Right lobe of liver (tissue), 6 donors: ENCODE measurements at regions not wholly inside any gene's neighbourhood (a gene's known extent, or its start where the extent isn't known, plus 50 kb on each side); places are given as distances from the start of the nearest gene placed in this dataset.

Experiments
- ATAC-seq, 4 donors: fragments of 200-7000 bp; cut with Tn5 transposase; one replicate each; pipeline ENCODE4 v1.9.1; 2020; ENCODE audit warnings: mild to moderate bottlenecking in 4 of 4, moderate library complexity in 4 of 4
- DNase-seq, 3 donors: peaks; one replicate each; pipeline ENCODE4 v3.0.0-alpha.2; 2020
- H3K27ac ChIP-seq, 3 donors: fragments of 200-600 bp; one replicate each; pipeline ENCODE4 v1.8.0; 2022
- H3K27me3 ChIP-seq, 2 donors: fragments of 200-600 bp; one replicate each; pipeline ENCODE4 v1.8.0; 2022
- H3K36me3 ChIP-seq, 4 donors: fragments of 200-600 bp; sonication (generic) in 1 of 4; one replicate each; pipeline versions ENCODE4 v1.5.1 to v1.8.0; 2017 to 2022; ENCODE audit warnings: control low read depth in 1 of 4
- H3K4me1 ChIP-seq, 4 donors: fragments of 200-600 bp; sonication (generic) in 1 of 4; one replicate each; pipeline versions ENCODE4 v1.5.1 to v1.8.0; 2017 to 2022; ENCODE audit warnings: control low read depth in 1 of 4
- H3K4me3 ChIP-seq, 3 donors: fragments of 200-600 bp; one replicate each; pipeline ENCODE4 v1.8.0; 2022
- H3K9me3 ChIP-seq, 4 donors: fragments of 200-600 bp; sonication (generic) in 1 of 4; one replicate each; pipeline versions ENCODE4 v1.5.1 to v1.8.0; 2017 to 2022; ENCODE audit warnings: control low read depth in 1 of 4
- CTCF ChIP-seq, 4 donors: fragments of 200-600 bp in 3 of 4; fragments of 450-650 bp in 1 of 4; IDR thresholded peaks; one replicate each; pipeline versions ENCODE4 v1.5.1 to v1.8.0; 2016 to 2022; ENCODE audit warnings: antibody characterized with exemption in 4 of 4, mild to moderate bottlenecking in 2 of 4
- POLR2A ChIP-seq: fragments of 450-650 bp; IDR thresholded peaks from one replicate; pipeline ENCODE4 v1.6.1; 2017; ENCODE audit warnings: antibody characterized with exemption, mild to moderate bottlenecking
- WGBS: methylation state at CpG from one replicate; pipeline ENCODE4 v1.1.6; 2018; ENCODE audit warnings: low coverage, low lambda C conversion rate; ENCODE audit not compliant: insufficient coverage; ENCODE audit errors: missing lambda C conversion rate; 5-methylcytosine and 5-hydroxymethylcytosine counted together
- intact Hi-C, 2 donors: fragments of 100-400 bp; cut with DNase I; formaldehyde crosslinking; loops; one replicate each; pipeline versions ENCODE4 v1.11.2 to v1.14.1; 2022
- donor health status: DM: no; HTN: yes; CAD: no.
- donor health status: DM: no; HTN: no; CAD: no.
- donor health status: DM: no; HTN: no; CAD: no.
- donor health status: DM: no; HTN: yes; CAD: no.
- donor health status: DM: no; HTN: yes; CAD: no.

GRCh38 chr7:42831006-42831717 lies 80.7 kb downstream of the C7orf25 start:
- TF ChIP-seq POLR2A (no peak), CTCF (IDR thresholded peaks at IDR 0.05) (no peak)
- Histone ChIP-seq H3K9me3 (no peaks in the 10 kb centered on the region), H3K36me3 (no peaks in the 10 kb centered on the region), H3K4me1 (no peaks in the 10 kb centered on the region), H3K27ac (no peak overlapping the region), H3K4me3 (no peak overlapping the region), H3K27me3 (no peaks in the 10 kb centered on the region)
- ATAC-seq (no peak), DNase-seq (no peak)
- intact Hi-C loops: no loop called here
- WGBS: 40% methylated on average over 6 of the region's 6 CpGs

- WGBS: 92% methylated on average over 1 of the region's 1 CpG
- TF ChIP-seq CTCF (IDR thresholded peaks at IDR 0.05) (no peak), POLR2A (no peak)
- ATAC-seq: no peak
- no peak overlapping the region for H3K27ac ChIP-seq
- no peak overlapping the region for H3K4me3 ChIP-seq
- no peaks in the 10 kb centered on the region for H3K27me3 ChIP-seq
- intact Hi-C loops: no loop called here
- H3K9me3 ChIP-seq: no peaks in the 10 kb centered on the region
- DNase-seq: no peak
- H3K4me1 ChIP-seq: no peaks in the 10 kb centered on the region
- no peaks in the 10 kb centered on the region for H3K36me3 ChIP-seq
Observed at GRCh38 chr7:42812779-42813178, 99.1 kb downstream of the C7orf25 start.

GRCh38 chr7:42805601-42806000 lies 106.3 kb downstream of the C7orf25 start:
- no peak for DNase-seq
- WGBS: no CpG with 5 or more reads among the region's 2 CpGs
- Histone ChIP-seq H3K4me3 (no peak overlapping the region), H3K4me1 (no peaks in the 10 kb centered on the region), H3K9me3 (no peaks in the 10 kb centered on the region), H3K27me3 (no peaks in the 10 kb centered on the region), H3K27ac (no peak overlapping the region), H3K36me3 (no peaks in the 10 kb centered on the region)
- no peak for ATAC-seq
- TF ChIP-seq POLR2A (no peak), CTCF (IDR thresholded peaks at IDR 0.05) (no peak)
- intact Hi-C loops: no loop called here

- Histone ChIP-seq H3K9me3 (no peaks in the 10 kb centered on the region), H3K36me3 (no peaks in the 10 kb centered on the region), H3K27me3 (no peaks in the 10 kb centered on the region), H3K4me3 (no peak overlapping the region), H3K4me1 (no peaks in the 10 kb centered on the region), H3K27ac (no peak overlapping the region)
- DNase-seq (no peak), ATAC-seq (no peak)
- TF ChIP-seq POLR2A (no peak), CTCF (IDR thresholded peaks at IDR 0.05) (no peak)
- intact Hi-C loops: no loop called here
- WGBS: 61% methylated on average over 5 of the region's 19 CpGs
Observed at GRCh38 chr7:42794673-42795072, 117.2 kb downstream of the C7orf25 start.
